H1 (cell line): ENCODE measurements at regions not wholly inside any gene's neighbourhood (a gene's known extent, or its start where the extent isn't known, plus 50 kb on each side); places are given as distances from the start of the nearest gene placed in this dataset.

ENCODE experiments used
- BCL11A ChIP-seq, 2 experiments: IDR thresholded peaks; one replicate each; pipeline ENCODE4 v1.6.1; 2011; ENCODE audit warnings: low read depth in 2 of 2, low read length in 2 of 2, mild to moderate bottlenecking in 2 of 2
- CHD7 ChIP-seq: fragments of 300-600 bp; sonication (generic); IDR thresholded peaks from 2 replicates; pipeline ENCODE4 v1.7.1; 2012; ENCODE audit warnings: low read length, moderate library complexity, mild to moderate bottlenecking, inconsistent platforms; ENCODE audit not compliant: insufficient replicate concordance
- CTCF ChIP-seq, 3 experiments: IDR thresholded peaks; 1 replicate in 2 of 3; 2 replicates in 1 of 3; pipeline versions ENCODE4 v1.5.1 to v1.6.1; 2011; ENCODE audit warnings: low read length in 3 of 3, mild to moderate bottlenecking in 3 of 3, inconsistent platforms in 2 of 3, low read depth in 1 of 3, moderate library complexity in 1 of 3; ENCODE audit not compliant: insufficient read depth in 1 of 3; ENCODE audit errors: control extremely low read depth in 1 of 3
- EGR1 ChIP-seq: IDR thresholded peaks from 2 replicates; pipeline ENCODE4 v1.6.1; 2011; ENCODE audit warnings: low read depth, low read length, borderline replicate concordance
- MAFK ChIP-seq: IDR thresholded peaks from 2 replicates; pipeline ENCODE4 v1.6.1; 2012; ENCODE audit warnings: low read depth, mild to moderate bottlenecking, improper control_type of control experiment, low read length
- POU5F1 ChIP-seq: IDR thresholded peaks from 2 replicates; pipeline ENCODE4 v1.6.1; 2011; ENCODE audit warnings: low read depth, mild to moderate bottlenecking, low read length, moderate library complexity
- RXRA ChIP-seq: IDR thresholded peaks from 2 replicates; pipeline ENCODE4 v1.6.1; 2011; ENCODE audit warnings: low read depth, mild to moderate bottlenecking, low read length, moderate library complexity; ENCODE audit not compliant: insufficient read depth

- TF ChIP-seq CHD7 (no peak), MAFK (no peak), CTCF (IDR thresholded peaks at IDR 0.05; ENCODE audit: control extremely low read depth in 1 of 3, insufficient read depth in 1 of 3, low read depth in 1 of 3, low read length in 3 of 3) (no peak), POU5F1 (no peak), RXRA (no peak), EGR1 (no peak), BCL11A (IDR thresholded peaks at IDR 0.05; ENCODE audit: low read depth in 2 of 2, low read length in 2 of 2) (no peak)
Measured at GRCh38 chr1:4519954-4520353, 134.5 kb upstream of the AJAP1 start (continued).
